Adrenal gland (tissue), 5 donors: ENCODE measurements at regions not wholly inside any gene's neighbourhood (a gene's known extent, or its start where the extent isn't known, plus 50 kb on each side); places are given as distances from the start of the nearest gene placed in this dataset.

ENCODE experiments used
- CTCF ChIP-seq, 6 experiments: fragments of 450-650 bp in 4 of 6; fragments of 200-600 bp in 2 of 6; sonication (generic) in 1 of 6; IDR thresholded peaks; 1 replicate in 5 of 6; 2 replicates in 1 of 6; pipeline versions ENCODE4 v1.5.1 to v1.8.0; 2016 to 2021; ENCODE audit warnings: antibody characterized with exemption in 6 of 6, mild to moderate bottlenecking in 2 of 6, moderate library complexity in 1 of 6
- POLR2A ChIP-seq, 2 donors: fragments of 450-650 bp; IDR thresholded peaks; one replicate each; pipeline ENCODE4 v1.6.1; 2017; ENCODE audit warnings: antibody characterized with exemption in 2 of 2, mild to moderate bottlenecking in 2 of 2, moderate library complexity in 1 of 2
- donor health status: DM: no; HTN: no; CAD: no.

DNA sequence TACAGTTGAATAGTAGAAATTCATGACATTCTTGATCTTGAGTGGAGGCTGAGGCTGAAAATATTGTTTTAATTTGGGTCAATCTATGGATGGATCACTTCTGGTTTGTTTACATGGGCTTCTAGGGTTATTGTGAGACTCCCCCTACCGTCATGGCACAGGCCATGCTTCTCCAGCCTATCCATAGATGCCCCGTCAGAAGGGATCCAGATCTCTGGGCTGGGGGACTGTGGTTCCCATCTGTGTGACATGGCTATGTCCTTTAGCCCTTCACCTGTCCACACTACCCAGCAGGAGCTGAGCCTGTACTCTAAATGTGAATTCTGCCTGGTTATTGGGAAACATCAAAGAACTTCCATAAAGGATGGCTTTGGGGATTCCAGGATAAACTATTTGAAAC is 160.4 kb downstream of the ABCC12 start:
- no peak for TF ChIP-seq POLR2A (IDR thresholded peaks at IDR 0.05)
- no peak for TF ChIP-seq CTCF (IDR thresholded peaks at IDR 0.05)
